Thyroid gland (tissue), 4 donors: ENCODE measurements at regions not wholly inside any gene's neighbourhood (a gene's known extent, or its start where the extent isn't known, plus 50 kb on each side); places are given as distances from the start of the nearest gene placed in this dataset.

Experiments
- DNase-seq, 2 donors: peaks; one replicate each; pipeline ENCODE4 v3.0.0-alpha.2; 2019
- H3K27ac ChIP-seq, 3 donors: fragments of 200-600 bp; sonication (generic); 1 replicate in 2 of 3; 2 replicates in 1 of 3; pipeline ENCODE4 v1.5.1; 2016 to 2019; ENCODE audit warnings: mild to moderate bottlenecking in 1 of 3, moderate library complexity in 1 of 3
- H3K27me3 ChIP-seq: fragments of 200-600 bp; sonication (generic); one replicate; pipeline ENCODE4 v1.5.1; 2019
- H3K36me3 ChIP-seq, 2 donors: fragments of 200-600 bp; sonication (generic); one replicate each; pipeline ENCODE4 v1.5.1; 2016 to 2019
- H3K4me1 ChIP-seq, 2 donors: fragments of 200-600 bp; sonication (generic); one replicate each; pipeline ENCODE4 v1.5.1; 2017 to 2019
- H3K4me3 ChIP-seq, 3 donors: fragments of 200-600 bp; sonication (generic); replicated peaks in 1 of 3; 1 replicate in 2 of 3; 2 replicates in 1 of 3; pipeline ENCODE4 v1.5.1; 2016; ENCODE audit warnings: mild to moderate bottlenecking in 1 of 3
- H3K9me3 ChIP-seq: fragments of 200-600 bp; sonication (generic); one replicate; pipeline ENCODE4 v1.5.1; 2017
- CTCF ChIP-seq, 6 experiments: fragments of 200-600 bp in 3 of 6; fragments of 450-650 bp in 3 of 6; sonication (generic) in 3 of 6; IDR thresholded peaks; one replicate each; pipeline ENCODE4 v1.5.1; 2016 to 2019; ENCODE audit warnings: antibody characterized with exemption in 6 of 6, mild to moderate bottlenecking in 2 of 6, inconsistent platforms in 1 of 6, moderate library complexity in 1 of 6
- POLR2A ChIP-seq, 2 donors: fragments of 450-650 bp; IDR thresholded peaks; one replicate each; pipeline ENCODE4 v1.6.1; 2017; ENCODE audit warnings: antibody characterized with exemption in 2 of 2, mild to moderate bottlenecking in 2 of 2, moderate library complexity in 1 of 2
- WGBS, 2 donors: methylation state at CpG; one replicate each; pipeline ENCODE4 v1.1.5; 2017; 5-methylcytosine and 5-hydroxymethylcytosine counted together
- intact Hi-C: fragments of 100-400 bp; cut with DNase I; formaldehyde crosslinking; loops from one replicate; pipeline ENCODE4 v1.15.1; 2023

- no peak overlapping the region for H3K4me3 ChIP-seq
- no peak for DNase-seq
- H3K4me1 ChIP-seq = no peaks in the 10 kb centered on the region
- 68 to 72% methylated on average over 2 of the region's 2 CpGs for WGBS, 2 donors
- H3K36me3 ChIP-seq = no peaks in the 10 kb centered on the region
- intact Hi-C loops = no loop called here
- H3K9me3 ChIP-seq = no peaks in the 10 kb centered on the region
- no peaks in the 10 kb centered on the region for H3K27me3 ChIP-seq
- no peak overlapping the region for H3K27ac ChIP-seq
- no peak for TF ChIP-seq CTCF (IDR thresholded peaks at IDR 0.05)
- TF ChIP-seq POLR2A (IDR thresholded peaks at IDR 0.05) = no peak
Observed at GRCh38 chr4:34878961-34879360, 1365.4 kb downstream of the ARAP2 start.

GRCh38 chr4:34880246-34880645, 1364.1 kb downstream of the ARAP2 start:
- TF ChIP-seq CTCF (IDR thresholded peaks at IDR 0.05) (no peak), POLR2A (IDR thresholded peaks at IDR 0.05) (no peak)
- no peak for DNase-seq
- 66 to 90% methylated on average over 2 of the region's 2 CpGs for WGBS, 2 donors

GRCh38 chr4:34891892-34892291, 1352.4 kb downstream of the ARAP2 start:
- H3K36me3 ChIP-seq = no peaks in the 10 kb centered on the region
- no peak for DNase-seq
- H3K27ac ChIP-seq = no peak overlapping the region
- no peaks in the 10 kb centered on the region for H3K4me1 ChIP-seq
- H3K9me3 ChIP-seq = no peaks in the 10 kb centered on the region
- TF ChIP-seq POLR2A (IDR thresholded peaks at IDR 0.05) (no peak), CTCF (IDR thresholded peaks at IDR 0.05) (no peak)
- intact Hi-C loops = no loop called here
- H3K4me3 ChIP-seq = no peak overlapping the region
- H3K27me3 ChIP-seq = no peaks in the 10 kb centered on the region
- 98% methylated on average over 1 of the region's 1 CpG for WGBS, 2 donors

More at GRCh38 chr4:34880246-34880645, 1364.1 kb downstream of the ARAP2 start:
- no peaks in the 10 kb centered on the region for H3K4me1 ChIP-seq
- no peaks in the 10 kb centered on the region for H3K9me3 ChIP-seq
- intact Hi-C loops = no loop called here
- H3K27me3 ChIP-seq = no peaks in the 10 kb centered on the region
- H3K4me3 ChIP-seq = no peak overlapping the region
- no peak overlapping the region for H3K27ac ChIP-seq
- H3K36me3 ChIP-seq = no peaks in the 10 kb centered on the region

GRCh38 chr4:34893382-34893781, 1350.9 kb downstream of the ARAP2 start:
- no peak for DNase-seq
- no peaks in the 10 kb centered on the region for H3K27me3 ChIP-seq
- H3K4me1 ChIP-seq = no peaks in the 10 kb centered on the region
- 82 to 87% methylated on average over 3 of the region's 3 CpGs for WGBS, 2 donors
- no peak for TF ChIP-seq POLR2A (IDR thresholded peaks at IDR 0.05)
- TF ChIP-seq CTCF (IDR thresholded peaks at IDR 0.05) = no peak
- no peak overlapping the region for H3K4me3 ChIP-seq
- intact Hi-C loops = no loop called here
- H3K9me3 ChIP-seq = no peaks in the 10 kb centered on the region
- H3K27ac ChIP-seq = no peak overlapping the region
- H3K36me3 ChIP-seq = no peaks in the 10 kb centered on the region

- Histone ChIP-seq H3K9me3 (no peaks in the 10 kb centered on the region), H3K27ac (no peak overlapping the region)
- intact Hi-C loops = no loop called here
Observed at GRCh38 chr4:34920032-34920431, 1324.3 kb downstream of the ARAP2 start.

More at GRCh38 chr4:34920032-34920431, 1324.3 kb downstream of the ARAP2 start:
- WGBS, 2 donors = 86 to 92% methylated on average over 2 of the region's 2 CpGs
- no peak for DNase-seq
- Histone ChIP-seq H3K4me3 (no peak overlapping the region), H3K36me3 (no peaks in the 10 kb centered on the region), H3K4me1 (no peaks in the 10 kb centered on the region), H3K27me3 (no peaks in the 10 kb centered on the region)
- no peak for TF ChIP-seq CTCF (IDR thresholded peaks at IDR 0.05)
